ENCODE measurements at regions not wholly inside any gene's neighbourhood (a gene's known extent, or its start where the extent isn't known, plus 50 kb on each side); places are given as distances from the start of the nearest gene placed in this dataset.

DNA sequence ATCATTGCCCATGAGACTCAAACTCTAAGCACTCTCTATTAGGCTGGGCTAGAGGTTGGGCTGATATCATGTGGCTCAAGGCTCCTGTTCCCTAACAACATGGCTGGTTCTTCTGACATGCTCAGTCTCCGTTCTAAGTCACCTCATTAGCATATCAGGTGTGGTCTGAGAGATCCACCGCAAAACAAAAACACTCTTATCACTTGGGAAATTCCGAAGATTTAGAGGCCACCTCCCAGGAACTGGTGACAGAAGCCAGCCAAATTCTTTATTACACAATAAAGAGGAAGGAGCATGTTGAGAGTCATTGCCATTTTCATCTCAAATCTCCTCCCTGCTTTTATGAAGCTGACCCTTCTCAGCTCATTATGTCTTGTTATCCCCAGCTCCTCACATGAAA is 107.6 kb downstream of the MSX2 start:
- no peaks in the 10 kb centered on the region for H3K9me3 ChIP-seq (ENCODE audit: insufficient read depth, low read depth, low read length)
- H3K4me3 ChIP-seq (ENCODE audit: low read length, poor library complexity, severe bottlenecking), result no peak overlapping the region
- H3K36me3 ChIP-seq (ENCODE audit: insufficient read depth, low read length), result no peaks in the 10 kb centered on the region
- no peaks in the 10 kb centered on the region for H3K4me1 ChIP-seq (ENCODE audit: insufficient read depth, low read length, poor library complexity, severe bottlenecking)
- TF ChIP-seq, protein P1, sequence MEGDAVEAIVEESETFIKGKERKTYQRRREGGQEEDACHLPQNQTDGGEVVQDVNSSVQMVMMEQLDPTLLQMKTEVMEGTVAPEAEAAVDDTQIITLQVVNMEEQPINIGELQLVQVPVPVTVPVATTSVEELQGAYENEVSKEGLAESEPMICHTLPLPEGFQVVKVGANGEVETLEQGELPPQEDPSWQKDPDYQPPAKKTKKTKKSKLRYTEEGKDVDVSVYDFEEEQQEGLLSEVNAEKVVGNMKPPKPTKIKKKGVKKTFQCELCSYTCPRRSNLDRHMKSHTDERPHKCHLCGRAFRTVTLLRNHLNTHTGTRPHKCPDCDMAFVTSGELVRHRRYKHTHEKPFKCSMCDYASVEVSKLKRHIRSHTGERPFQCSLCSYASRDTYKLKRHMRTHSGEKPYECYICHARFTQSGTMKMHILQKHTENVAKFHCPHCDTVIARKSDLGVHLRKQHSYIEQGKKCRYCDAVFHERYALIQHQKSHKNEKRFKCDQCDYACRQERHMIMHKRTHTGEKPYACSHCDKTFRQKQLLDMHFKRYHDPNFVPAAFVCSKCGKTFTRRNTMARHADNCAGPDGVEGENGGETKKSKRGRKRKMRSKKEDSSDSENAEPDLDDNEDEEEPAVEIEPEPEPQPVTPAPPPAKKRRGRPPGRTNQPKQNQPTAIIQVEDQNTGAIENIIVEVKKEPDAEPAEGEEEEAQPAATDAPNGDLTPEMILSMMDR (conservative IDR thresholded peaks at IDR 0.05; ENCODE audit: low read length), result no peak
- TF ChIP-seq EZH2phosphoT487 (IDR thresholded peaks at IDR 0.05; ENCODE audit: borderline replicate concordance), result no peak
- no peaks in the 10 kb centered on the region for H4K20me1 ChIP-seq (ENCODE audit: insufficient read depth, low read length, poor library complexity, severe bottlenecking)
- H3K9me2 ChIP-seq (replicated peaks; ENCODE audit: low read depth, low read length), result no peaks in the 10 kb centered on the region
- no peaks in the 10 kb centered on the region for H3K27me3 ChIP-seq (ENCODE audit: insufficient read depth, low read length, poor library complexity, severe bottlenecking)
- H3F3A ChIP-seq (ENCODE audit: low read depth), result no peaks in the 10 kb centered on the region
- no peak overlapping the region for H3K4me2 ChIP-seq (ENCODE audit: low read depth, low read length, poor library complexity, severe bottlenecking)
- no peaks in the 10 kb centered on the region for H3K79me2 ChIP-seq (ENCODE audit: insufficient read depth, low read length)
- H3K9ac ChIP-seq (ENCODE audit: low read depth, low read length, poor library complexity, severe bottlenecking), result no peak overlapping the region
- no peak overlapping the region for H2AFZ ChIP-seq (ENCODE audit: low read length)

DNA sequence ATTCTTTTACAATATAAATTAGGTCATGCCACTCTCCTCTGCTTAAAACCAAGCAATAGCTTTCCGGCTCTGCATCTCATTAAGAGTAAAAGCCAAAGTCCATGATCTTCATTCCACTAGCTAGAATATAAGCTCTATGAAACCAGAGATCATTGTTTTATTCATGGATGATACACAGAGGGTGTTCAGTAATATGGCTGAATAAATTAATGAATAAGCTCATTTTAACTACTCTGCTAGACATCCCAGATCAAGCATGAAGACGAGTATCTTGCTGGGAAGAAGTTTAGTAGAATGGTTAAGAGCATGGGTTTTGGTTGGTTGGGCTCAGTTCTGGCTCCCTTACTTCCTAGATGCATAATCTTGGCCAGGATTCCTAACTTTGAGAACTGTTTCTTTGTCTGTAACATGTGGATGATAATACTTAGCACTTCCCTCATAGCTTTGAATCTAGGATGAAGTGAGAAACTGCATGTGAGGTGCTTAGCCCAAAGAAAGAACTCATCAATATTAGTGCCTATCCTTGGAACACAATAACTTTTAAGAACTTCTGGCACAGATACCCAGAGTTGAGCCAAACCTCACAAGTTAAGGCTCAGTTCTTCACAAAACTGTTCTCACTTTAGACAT is 106.8 kb downstream of the MSX2 start:
- H3F3A ChIP-seq (ENCODE audit: low read depth), result no peaks in the 10 kb centered on the region
- TF ChIP-seq, protein P1 (conservative IDR thresholded peaks at IDR 0.05; ENCODE audit: low read length), result no peak
- TF ChIP-seq EZH2phosphoT487 (IDR thresholded peaks at IDR 0.05; ENCODE audit: borderline replicate concordance), result no peak
- no peaks in the 10 kb centered on the region for H4K20me1 ChIP-seq (ENCODE audit: insufficient read depth, low read length, poor library complexity, severe bottlenecking)
- H3K36me3 ChIP-seq (ENCODE audit: insufficient read depth, low read length), result no peaks in the 10 kb centered on the region
- no peaks in the 10 kb centered on the region for H3K4me1 ChIP-seq (ENCODE audit: insufficient read depth, low read length, poor library complexity, severe bottlenecking)
- H3K9me2 ChIP-seq (replicated peaks; ENCODE audit: low read depth, low read length), result no peaks in the 10 kb centered on the region
- H3K79me2 ChIP-seq (ENCODE audit: insufficient read depth, low read length), result no peaks in the 10 kb centered on the region
- H3K4me3 ChIP-seq (ENCODE audit: low read length, poor library complexity, severe bottlenecking), result no peak overlapping the region
- no peak overlapping the region for H3K9ac ChIP-seq (ENCODE audit: low read depth, low read length, poor library complexity, severe bottlenecking)
- no peaks in the 10 kb centered on the region for H3K27me3 ChIP-seq (ENCODE audit: insufficient read depth, low read length, poor library complexity, severe bottlenecking)
- no peak overlapping the region for H2AFZ ChIP-seq (ENCODE audit: low read length)
- H3K4me2 ChIP-seq (ENCODE audit: low read depth, low read length, poor library complexity, severe bottlenecking), result no peak overlapping the region
- H3K9me3 ChIP-seq (ENCODE audit: insufficient read depth, low read depth, low read length), result no peaks in the 10 kb centered on the region

DNA sequence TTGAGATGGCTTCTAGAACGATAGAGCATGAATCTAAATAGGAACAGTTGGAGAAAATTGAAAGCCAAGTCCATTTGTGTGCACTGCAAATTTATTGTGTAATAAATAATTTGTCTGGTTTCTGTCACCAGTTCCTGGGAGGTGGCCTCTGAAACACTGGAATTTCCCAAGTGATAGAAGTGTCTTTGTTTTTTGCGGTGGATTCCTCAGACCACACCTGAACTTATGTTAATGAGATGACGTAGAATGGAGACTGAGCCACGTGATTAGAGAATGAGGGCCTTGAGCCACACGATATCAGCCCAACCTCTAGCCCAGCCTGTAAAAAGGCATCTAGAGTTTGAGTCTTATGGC is 105.1 kb downstream of the MSX2 start:
- Histone ChIP-seq H3K4me3 (ENCODE audit: low read length, poor library complexity, severe bottlenecking) (no peak overlapping the region), H3K9ac (ENCODE audit: low read depth, low read length, poor library complexity, severe bottlenecking) (no peak overlapping the region), H3K4me2 (ENCODE audit: low read depth, low read length, poor library complexity, severe bottlenecking) (no peak overlapping the region), H3K4me1 (ENCODE audit: insufficient read depth, low read length, poor library complexity, severe bottlenecking) (no peaks in the 10 kb centered on the region), H3K9me2 (replicated peaks; ENCODE audit: low read depth, low read length) (no peaks in the 10 kb centered on the region), H2AFZ (ENCODE audit: low read length) (no peak overlapping the region), H3K9me3 (ENCODE audit: insufficient read depth, low read depth, low read length) (no peaks in the 10 kb centered on the region), H3K27me3 (ENCODE audit: insufficient read depth, low read length, poor library complexity, severe bottlenecking) (no peaks in the 10 kb centered on the region), H3K36me3 (ENCODE audit: insufficient read depth, low read length) (no peaks in the 10 kb centered on the region), H4K20me1 (ENCODE audit: insufficient read depth, low read length, poor library complexity, severe bottlenecking) (no peaks in the 10 kb centered on the region), H3F3A (ENCODE audit: low read depth) (no peaks in the 10 kb centered on the region), H3K79me2 (ENCODE audit: insufficient read depth, low read length) (no peaks in the 10 kb centered on the region)
- TF ChIP-seq, protein P1 (conservative IDR thresholded peaks at IDR 0.05; ENCODE audit: low read length), result no peak
- TF ChIP-seq EZH2phosphoT487 (IDR thresholded peaks at IDR 0.05; ENCODE audit: borderline replicate concordance), result no peak
